ENCODE measurements at regions not wholly inside any gene's neighbourhood (a gene's known extent, or its start where the extent isn't known, plus 50 kb on each side); places are given as distances from the start of the nearest gene placed in this dataset.

- TF ChIP-seq CTCF (IDR thresholded peaks at IDR 0.05): no peak
- no peaks in the 10 kb centered on the region for H3K9me3 ChIP-seq
- no peak for DNase-seq
- no peaks in the 10 kb centered on the region for H3K36me3 ChIP-seq
- H3K27ac ChIP-seq: no peak overlapping the region
- H3K4me3 ChIP-seq: no peak overlapping the region
- intact Hi-C loops (cut with DNase I; ENCODE audit: low total_unique reads): no loop called here
- H3K27me3 ChIP-seq: peaks cover 0 to 3% of the 10 kb centered on the region in 2 donors
- H3K4me1 ChIP-seq: no peaks in the 10 kb centered on the region
Measured at GRCh38 chr10:110379831-110380230, 75.1 kb upstream of the SMNDC1 start.

GRCh38 chr10:110380293-110380692, 75.6 kb upstream of the SMNDC1 start:
- H3K9me3 ChIP-seq: no peaks in the 10 kb centered on the region
- no peak for TF ChIP-seq CTCF (IDR thresholded peaks at IDR 0.05)

GRCh38 chr10:110382695-110383094, 78.0 kb upstream of the SMNDC1 start:
- H3K27me3 ChIP-seq: no peaks in the 10 kb centered on the region
- intact Hi-C loops (cut with DNase I; ENCODE audit: low total_unique reads): no loop called here
- no peak for TF ChIP-seq CTCF (IDR thresholded peaks at IDR 0.05)
- H3K36me3 ChIP-seq: no peaks in the 10 kb centered on the region
- no peaks in the 10 kb centered on the region for H3K4me1 ChIP-seq
- DNase-seq: no peak
- no peaks in the 10 kb centered on the region for H3K9me3 ChIP-seq
- H3K27ac ChIP-seq: no peak overlapping the region
- no peak overlapping the region for H3K4me3 ChIP-seq

More at GRCh38 chr10:110380293-110380692, 75.6 kb upstream of the SMNDC1 start:
- Histone ChIP-seq H3K4me3 (no peak overlapping the region), H3K27ac (no peak overlapping the region), H3K4me1 (no peaks in the 10 kb centered on the region), H3K27me3 (peaks cover 0 to 3% of the 10 kb centered on the region in 2 donors), H3K36me3 (no peaks in the 10 kb centered on the region)
- intact Hi-C loops (cut with DNase I; ENCODE audit: low total_unique reads): no loop called here
- no peak for DNase-seq

GRCh38 chr10:110387617-110387982, 82.9 kb upstream of the SMNDC1 start:
- Histone ChIP-seq H3K4me1 (peaks cover 0 to 7% (median 0%) of the 10 kb centered on the region in 4 donors), H3K27me3 (peaks cover 0 to 5% of the 10 kb centered on the region in 2 donors), H3K27ac (no peak overlapping the region), H3K9me3 (no peaks in the 10 kb centered on the region), H3K36me3 (no peaks in the 10 kb centered on the region), H3K4me3 (no peak overlapping the region)
- no peak for TF ChIP-seq CTCF (IDR thresholded peaks at IDR 0.05)
- DNase-seq: no peak
- intact Hi-C loops (cut with DNase I; ENCODE audit: low total_unique reads): no loop called here

GRCh38 chr10:110387983-110388686, 83.4 kb upstream of the SMNDC1 start:
- H3K4me3 ChIP-seq: no peak overlapping the region
- H3K36me3 ChIP-seq: no peaks in the 10 kb centered on the region
- H3K4me1 ChIP-seq: peaks cover 0 to 12% (median 0%) of the 10 kb centered on the region in 4 donors
- H3K27ac ChIP-seq: no peak overlapping the region
- peaks cover 0 to 10% of the 10 kb centered on the region in 2 donors for H3K27me3 ChIP-seq
- intact Hi-C loops (cut with DNase I; ENCODE audit: low total_unique reads): no loop called here
- no peak for TF ChIP-seq CTCF (IDR thresholded peaks at IDR 0.05)
- DNase-seq: no peak
- no peaks in the 10 kb centered on the region for H3K9me3 ChIP-seq

Measured in tibial artery (tissue), 4 donors.